Colonic mucosa (tissue), 4 donors: ENCODE measurements at regions not wholly inside any gene's neighbourhood (a gene's known extent, or its start where the extent isn't known, plus 50 kb on each side); places are given as distances from the start of the nearest gene placed in this dataset.

Experiments used
- DNase-seq: peaks from one replicate; pipeline ENCODE4 v3.0.0-alpha.2; 2020
- H3K27ac ChIP-seq: fragments of 200-600 bp; one replicate; pipeline ENCODE4 v1.8.0; 2021
- H3K27me3 ChIP-seq: fragments of 200-600 bp; one replicate; pipeline ENCODE4 v1.8.0; 2021
- H3K36me3 ChIP-seq: fragments of 200-600 bp; one replicate; pipeline ENCODE4 v1.8.0; 2021
- H3K4me1 ChIP-seq: fragments of 200-600 bp; one replicate; pipeline ENCODE4 v1.8.0; 2021; ENCODE audit warnings: mild to moderate bottlenecking
- H3K4me3 ChIP-seq: fragments of 200-600 bp; one replicate; pipeline ENCODE4 v1.8.0; 2021
- H3K9ac ChIP-seq, 2 donors: one replicate each; pipeline ENCODE4 v1.7.0; 2013; ENCODE audit warnings: control low read depth in 2 of 2, low read depth in 2 of 2, low read length in 2 of 2
- H3K9me3 ChIP-seq: fragments of 200-600 bp; one replicate; pipeline ENCODE4 v1.8.0; 2021
- CTCF ChIP-seq: fragments of 200-600 bp; IDR thresholded peaks from one replicate; pipeline ENCODE4 v1.8.0; 2022; ENCODE audit warnings: antibody characterized with exemption, mild to moderate bottlenecking
- intact Hi-C: fragments of 100-400 bp; cut with DNase I; formaldehyde crosslinking; loops from one replicate; pipeline ENCODE4 v1.14.1; 2022
- donor health status: healthy.
- donor health status: DM: no; HTN: no; CAD: no.
- donor health status: DM: no; HTN: no; CAD: no.

- intact Hi-C loops: no loop called here
- Histone ChIP-seq H3K4me1 (no peaks in the 10 kb centered on the region), H3K36me3 (no peaks in the 10 kb centered on the region), H3K27ac (no peak overlapping the region), H3K9ac (no peak overlapping the region), H3K27me3 (no peaks in the 10 kb centered on the region), H3K9me3 (no peaks in the 10 kb centered on the region), H3K4me3 (no peak overlapping the region)
- no peak for TF ChIP-seq CTCF
- no peak for DNase-seq
These were observed 153.2 kb downstream of the RTP5 start for GRCh38 chr2:242022550-242023290.

- no peak for TF ChIP-seq CTCF
- Histone ChIP-seq H3K27me3 (no peaks in the 10 kb centered on the region), H3K4me3 (no peak overlapping the region), H3K4me1 (no peaks in the 10 kb centered on the region), H3K9ac (no peak overlapping the region), H3K9me3 (no peaks in the 10 kb centered on the region), H3K36me3 (no peaks in the 10 kb centered on the region), H3K27ac (no peak overlapping the region)
- intact Hi-C loops: no loop called here
- DNase-seq: no peak
These were observed 155.3 kb downstream of the RTP5 start for GRCh38 chr2:242024751-242025355.

- Histone ChIP-seq H3K4me1 (no peaks in the 10 kb centered on the region), H3K4me3 (no peak overlapping the region), H3K27me3 (no peaks in the 10 kb centered on the region), H3K9me3 (no peaks in the 10 kb centered on the region), H3K9ac (no peak overlapping the region), H3K36me3 (no peaks in the 10 kb centered on the region), H3K27ac (no peak overlapping the region)
- DNase-seq: peak; percentile 14
- TF ChIP-seq CTCF: no peak
- intact Hi-C loops: no loop called here
These were observed 158.3 kb downstream of the RTP5 start for GRCh38 chr2:242027676-242028450.

GRCh38 chr2:242029422-242030225 is 160.1 kb downstream of the RTP5 start:
- TF ChIP-seq CTCF: no peak
- H3K27me3 ChIP-seq: no peaks in the 10 kb centered on the region
- H3K4me3 ChIP-seq: no peak overlapping the region
- no peak overlapping the region for H3K27ac ChIP-seq
- no peaks in the 10 kb centered on the region for H3K4me1 ChIP-seq
- DNase-seq: no peak
- no peak overlapping the region for H3K9ac ChIP-seq
- intact Hi-C loops: no loop called here
- no peaks in the 10 kb centered on the region for H3K36me3 ChIP-seq
- no peaks in the 10 kb centered on the region for H3K9me3 ChIP-seq

GRCh38 chr2:242030226-242030575 is 160.7 kb downstream of the RTP5 start:
- no peak overlapping the region for H3K27ac ChIP-seq
- intact Hi-C loops: no loop called here
- DNase-seq: peak; percentile 7
- H3K9me3 ChIP-seq: no peaks in the 10 kb centered on the region
- no peaks in the 10 kb centered on the region for H3K4me1 ChIP-seq
- TF ChIP-seq CTCF: no peak
- no peak overlapping the region for H3K4me3 ChIP-seq
- no peaks in the 10 kb centered on the region for H3K36me3 ChIP-seq
- no peak overlapping the region for H3K9ac ChIP-seq
- no peaks in the 10 kb centered on the region for H3K27me3 ChIP-seq
